HFFc6 (cell line): ENCODE measurements at regions not wholly inside any gene's neighbourhood (a gene's known extent, or its start where the extent isn't known, plus 50 kb on each side); places are given as distances from the start of the nearest gene placed in this dataset.

ENCODE experiments used
- DNase-seq: peaks from one replicate; pipeline ENCODE4 v3.0.0-alpha.2; 2018
- H3K27ac Mint-ChIP-seq: 2 replicates; pipeline ENCODE4 v1.8.0; 2020; ENCODE audit warnings: mild to moderate bottlenecking, mixed read lengths
- H3K27me3 Mint-ChIP-seq: 2 replicates; pipeline ENCODE4 v1.8.0; 2021; ENCODE audit warnings: mild to moderate bottlenecking, moderate library complexity, mixed read lengths; ENCODE audit not compliant: insufficient read depth
- H3K36me3 Mint-ChIP-seq: 2 replicates; pipeline ENCODE4 v1.8.0; 2021; ENCODE audit warnings: low read depth, mixed read lengths
- H3K4me1 Mint-ChIP-seq: 2 replicates; pipeline ENCODE4 v1.8.0; 2020; ENCODE audit warnings: low read depth, mixed read lengths
- H3K4me3 Mint-ChIP-seq: 2 replicates; pipeline ENCODE4 v1.8.0; 2020; ENCODE audit warnings: mild to moderate bottlenecking, moderate library complexity, mixed read lengths
- H3K9me3 Mint-ChIP-seq: 2 replicates; pipeline ENCODE4 v1.8.0; 2020; ENCODE audit warnings: mild to moderate bottlenecking, mixed read lengths
- TF ChIP-seq, protein P1 (sequence below): fragments of 200-600 bp; sonication (generic); IDR thresholded peaks from 2 replicates; pipeline ENCODE4 v1.5.0; 2021; ENCODE audit warnings: antibody characterized with exemption, mild to moderate bottlenecking

GRCh38 chr12:65748332-65748731, 76.0 kb upstream of the HMGA2 start:
- H3K4me3 Mint-ChIP-seq: no peak overlapping the region
- H3K9me3 Mint-ChIP-seq: no peaks in the 10 kb centered on the region
- TF ChIP-seq, protein P1, sequence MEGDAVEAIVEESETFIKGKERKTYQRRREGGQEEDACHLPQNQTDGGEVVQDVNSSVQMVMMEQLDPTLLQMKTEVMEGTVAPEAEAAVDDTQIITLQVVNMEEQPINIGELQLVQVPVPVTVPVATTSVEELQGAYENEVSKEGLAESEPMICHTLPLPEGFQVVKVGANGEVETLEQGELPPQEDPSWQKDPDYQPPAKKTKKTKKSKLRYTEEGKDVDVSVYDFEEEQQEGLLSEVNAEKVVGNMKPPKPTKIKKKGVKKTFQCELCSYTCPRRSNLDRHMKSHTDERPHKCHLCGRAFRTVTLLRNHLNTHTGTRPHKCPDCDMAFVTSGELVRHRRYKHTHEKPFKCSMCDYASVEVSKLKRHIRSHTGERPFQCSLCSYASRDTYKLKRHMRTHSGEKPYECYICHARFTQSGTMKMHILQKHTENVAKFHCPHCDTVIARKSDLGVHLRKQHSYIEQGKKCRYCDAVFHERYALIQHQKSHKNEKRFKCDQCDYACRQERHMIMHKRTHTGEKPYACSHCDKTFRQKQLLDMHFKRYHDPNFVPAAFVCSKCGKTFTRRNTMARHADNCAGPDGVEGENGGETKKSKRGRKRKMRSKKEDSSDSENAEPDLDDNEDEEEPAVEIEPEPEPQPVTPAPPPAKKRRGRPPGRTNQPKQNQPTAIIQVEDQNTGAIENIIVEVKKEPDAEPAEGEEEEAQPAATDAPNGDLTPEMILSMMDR: no peak
- H3K27ac Mint-ChIP-seq: no peak overlapping the region
- H3K4me1 Mint-ChIP-seq: peaks cover 14% of the 10 kb centered on the region
- no peaks in the 10 kb centered on the region for H3K36me3 Mint-ChIP-seq
- no peaks in the 10 kb centered on the region; the same call in 1 of the 2 replicates for H3K27me3 Mint-ChIP-seq
- DNase-seq: no peak

DNA sequence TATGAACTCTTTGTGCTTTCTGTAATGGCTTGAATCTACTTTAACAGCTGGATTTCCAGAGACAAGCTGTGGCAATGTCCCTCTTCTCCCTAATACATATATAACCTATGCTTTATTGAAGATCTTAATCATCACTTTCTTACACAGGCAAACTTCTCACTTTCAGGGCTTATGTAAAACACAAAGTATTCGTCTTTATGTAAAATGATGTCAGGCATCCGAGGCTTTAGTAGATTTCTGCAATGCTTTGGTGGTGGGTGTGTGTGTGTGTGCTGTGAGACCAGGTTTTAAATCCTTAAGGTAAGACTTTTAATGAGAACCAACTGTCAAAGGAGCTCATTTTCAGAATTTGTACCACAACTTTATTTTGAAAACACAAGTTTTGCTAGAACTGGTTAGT, 70.0 kb upstream of the HMGA2 start:
- peaks cover 36% of the 10 kb centered on the region for H3K4me1 Mint-ChIP-seq
- H3K27ac Mint-ChIP-seq: no peak overlapping the region
- H3K36me3 Mint-ChIP-seq: no peaks in the 10 kb centered on the region
- TF ChIP-seq, protein P1: no peak
- DNase-seq: no peak
- no peak overlapping the region for H3K4me3 Mint-ChIP-seq
- H3K27me3 Mint-ChIP-seq: no peaks in the 10 kb centered on the region; the same call in 1 of the 2 replicates
- H3K9me3 Mint-ChIP-seq: no peaks in the 10 kb centered on the region

- no peak for DNase-seq
- no peaks in the 10 kb centered on the region for H3K36me3 Mint-ChIP-seq
- H3K27ac Mint-ChIP-seq: no peak overlapping the region
- no peaks in the 10 kb centered on the region for H3K9me3 Mint-ChIP-seq
- H3K27me3 Mint-ChIP-seq: no peaks in the 10 kb centered on the region; the same call in 1 of the 2 replicates
- no peak overlapping the region for H3K4me3 Mint-ChIP-seq
- TF ChIP-seq, protein P1: no peak
- peaks cover 40% of the 10 kb centered on the region for H3K4me1 Mint-ChIP-seq
Measured at GRCh38 chr12:65754744-65755595, 69.3 kb upstream of the HMGA2 start.

DNA sequence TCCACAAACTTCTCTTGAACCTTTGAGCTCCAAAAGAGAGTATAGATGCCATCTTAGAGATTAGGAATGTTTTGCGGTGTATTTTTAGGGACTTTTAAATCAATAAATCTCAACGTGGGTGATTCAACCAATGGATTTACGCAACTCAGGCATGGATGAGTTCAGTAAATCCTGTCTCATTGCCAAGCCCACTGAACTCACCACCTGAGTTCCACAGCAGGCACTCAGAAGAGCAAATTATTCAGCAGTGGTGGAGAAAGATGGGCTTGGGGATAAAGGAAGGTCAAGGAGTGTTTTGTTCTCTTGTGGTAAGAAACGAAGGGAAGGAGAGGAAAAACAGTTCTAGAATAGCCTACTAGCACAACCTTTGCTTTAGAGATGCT, 68.7 kb upstream of the HMGA2 start:
- DNase-seq: no peak
- no peak overlapping the region for H3K27ac Mint-ChIP-seq

DNA sequence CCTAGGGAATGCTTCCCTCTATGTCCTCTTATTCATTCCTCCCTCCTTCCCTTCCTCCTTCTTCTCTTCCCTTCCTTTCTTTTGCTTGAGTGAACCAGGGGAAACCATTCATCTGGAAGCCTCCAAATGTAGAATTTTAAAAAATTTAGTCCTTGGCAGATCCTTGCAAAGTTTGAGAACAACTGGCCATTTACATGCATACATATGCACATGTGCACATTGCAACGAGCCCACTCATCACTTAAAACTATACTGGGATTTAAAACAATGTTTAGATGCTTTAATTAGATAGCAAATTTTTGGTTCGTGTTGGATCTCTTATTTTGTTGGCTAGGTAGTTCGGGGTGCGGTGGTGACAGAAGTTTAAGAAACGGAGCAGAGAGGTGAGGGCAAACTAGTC, 68.0 kb upstream of the HMGA2 start:
- TF ChIP-seq, protein P1: no peak
- no peaks in the 10 kb centered on the region for H3K9me3 Mint-ChIP-seq
- no peak overlapping the region for H3K27ac Mint-ChIP-seq
- no peak overlapping the region for H3K4me3 Mint-ChIP-seq
- H3K27me3 Mint-ChIP-seq: peaks cover 4% of the 10 kb centered on the region; the same call in 1 of the 2 replicates
- H3K36me3 Mint-ChIP-seq: no peaks in the 10 kb centered on the region
- peaks cover 40% of the 10 kb centered on the region for H3K4me1 Mint-ChIP-seq
- DNase-seq: no peak

More for the DNA sequence above, 68.7 kb upstream of the HMGA2 start:
- peaks cover 1% of the 10 kb centered on the region; the same call in 1 of the 2 replicates for H3K27me3 Mint-ChIP-seq
- peaks cover 40% of the 10 kb centered on the region for H3K4me1 Mint-ChIP-seq
- no peaks in the 10 kb centered on the region for H3K9me3 Mint-ChIP-seq
- H3K36me3 Mint-ChIP-seq: no peaks in the 10 kb centered on the region
- no peak overlapping the region for H3K4me3 Mint-ChIP-seq
- TF ChIP-seq, protein P1: no peak
